K562 (cell line): ENCODE measurements at regions not wholly inside any gene's neighbourhood (a gene's known extent, or its start where the extent isn't known, plus 50 kb on each side); places are given as distances from the start of the nearest gene placed in this dataset.

Experiments
- CEBPZ ChIP-seq: fragments of 150-350 bp; IDR thresholded peaks from 2 replicates; pipeline ENCODE4 v1.6.1; 2014; ENCODE audit warnings: low read depth, mild to moderate bottlenecking, low read length, borderline replicate concordance
- FOXA1 ChIP-seq: fragments of 450-650 bp; IDR thresholded peaks from 2 replicates; pipeline ENCODE4 v1.6.1; 2016; ENCODE audit warnings: mild to moderate bottlenecking, borderline replicate concordance
- PREB ChIP-seq: sonication (generic); formaldehyde crosslinking; IDR thresholded peaks from 2 replicates; pipeline ENCODE4 v1.8.1; 2023; ENCODE audit warnings: mild to moderate bottlenecking, missing genetic modification reagents
- SREBF2 ChIP-seq: sonication (generic); formaldehyde crosslinking; IDR thresholded peaks from 2 replicates; pipeline ENCODE4 v1.4.0; 2020; ENCODE audit warnings: mild to moderate bottlenecking, missing genetic modification reagents
- TCF7 ChIP-seq: sonication (generic); IDR thresholded peaks from 2 replicates; pipeline ENCODE4 v1.6.1; 2016; ENCODE audit warnings: antibody characterized with exemption, borderline replicate concordance

GRCh38 chr2:11990576-11990975 lies 244.1 kb downstream of the LPIN1 start:
- TF ChIP-seq TCF7 (no peak), FOXA1 (no peak), SREBF2 (CRISPR knock-in tag) (no peak), CEBPZ (no peak), PREB (no peak)
